Hematopoietic multipotent progenitor cell treated with erythropoietin and hydrocortisone succinate and interleukin-3 and kit ligand, for 4 days (in vitro differentiated cells): ENCODE measurements at regions not wholly inside any gene's neighbourhood (a gene's known extent, or its start where the extent isn't known, plus 50 kb on each side); places are given as distances from the start of the nearest gene placed in this dataset.

Experiments
- DNase-seq: peaks from one replicate; pipeline ENCODE4 v3.0.0-alpha.2; 2015

GRCh38 chr18:78399992-78400503 lies 579.6 kb upstream of the SALL3 start:
- DNase-seq = no peak

- DNase-seq = no peak
Measured at GRCh38 chr18:78402440-78402839, 577.2 kb upstream of the SALL3 start.

DNA sequence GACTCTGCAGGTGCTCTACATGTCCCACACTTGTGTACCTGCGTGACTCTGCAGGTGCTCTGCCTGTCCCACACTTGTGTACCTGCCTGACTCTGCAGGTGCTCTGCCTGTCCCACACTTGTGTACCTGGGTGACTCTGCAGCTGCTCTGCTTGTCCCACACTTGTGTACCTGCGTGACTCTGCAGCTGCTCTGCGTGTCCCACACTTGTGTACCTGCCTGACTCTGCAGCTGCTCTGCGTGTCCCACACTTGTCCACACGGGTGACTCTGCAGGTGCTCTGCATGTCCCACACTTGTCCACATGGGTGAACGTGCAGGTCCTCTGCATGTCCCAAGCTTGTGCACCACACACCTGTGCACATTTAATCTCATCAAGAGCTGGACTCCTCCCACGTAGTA lies 576.7 kb upstream of the SALL3 start:
- DNase-seq = no peak

GRCh38 chr18:78403371-78403770 lies 576.2 kb upstream of the SALL3 start:
- DNase-seq = no peak

- no peak for DNase-seq
Measured at GRCh38 chr18:78405763-78406162, 573.9 kb upstream of the SALL3 start.

GRCh38 chr18:78406743-78407465 lies 572.7 kb upstream of the SALL3 start:
- DNase-seq = peak; percentile 39

- DNase-seq = peak; percentile 5
Measured at GRCh38 chr18:78407466-78407844, 572.2 kb upstream of the SALL3 start.

- DNase-seq = no peak
Measured at GRCh38 chr18:78408623-78409022, 571.0 kb upstream of the SALL3 start.

DNA sequence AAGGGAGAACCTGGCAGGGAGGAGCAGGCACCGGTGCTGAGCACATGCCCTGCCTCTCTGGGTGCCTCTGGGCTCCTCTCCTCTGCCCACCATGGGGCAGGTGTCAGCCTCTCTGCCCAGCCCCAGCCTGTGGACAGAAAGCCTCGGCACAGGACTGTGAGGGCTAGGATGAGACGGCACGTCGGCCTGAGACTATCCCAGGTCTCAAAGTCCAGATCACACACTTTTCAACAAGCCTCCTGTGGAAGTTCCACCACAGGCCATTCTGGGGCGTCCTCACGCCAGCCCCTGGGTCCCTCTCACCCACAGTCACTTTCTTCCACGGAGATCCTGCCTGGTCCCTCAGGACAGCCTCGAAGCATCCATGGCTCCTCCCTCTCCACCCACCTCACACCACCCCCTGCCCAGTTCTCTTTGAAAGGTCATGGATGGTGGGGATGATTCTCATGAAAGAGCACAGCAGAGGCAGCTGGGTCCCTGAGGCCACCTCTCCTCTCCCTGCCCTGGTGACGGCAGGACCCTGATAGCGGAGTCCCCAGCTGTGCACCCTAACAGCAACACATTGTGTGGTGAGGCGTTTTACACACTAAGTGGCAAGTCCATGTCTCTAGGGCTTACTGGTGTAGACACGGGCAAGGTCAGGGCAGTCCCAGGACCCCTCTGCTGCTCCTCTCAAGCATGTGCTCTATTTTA lies 569.4 kb upstream of the SALL3 start:
- DNase-seq = no peak

GRCh38 chr18:78411539-78411938 lies 568.1 kb upstream of the SALL3 start:
- DNase-seq = no peak

DNA sequence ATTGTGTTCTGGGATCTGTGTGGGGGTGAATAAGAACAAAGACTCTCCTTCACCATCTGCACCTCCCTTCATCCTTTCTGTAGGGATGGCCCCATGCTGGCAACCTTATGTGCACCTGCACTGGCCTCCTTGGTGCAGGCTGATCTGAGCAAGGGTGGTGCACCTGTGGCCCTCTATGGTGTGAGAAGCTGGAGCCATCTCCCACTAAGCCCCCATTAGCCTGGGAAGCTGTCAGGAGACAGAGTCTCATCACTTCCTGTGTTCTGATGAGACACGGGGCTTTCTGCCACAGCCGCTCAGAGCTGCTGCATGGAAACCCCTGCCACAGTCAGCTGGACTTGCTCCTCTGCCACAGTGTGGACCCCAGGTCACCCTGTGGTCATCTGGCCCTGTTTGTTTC lies 565.3 kb upstream of the SALL3 start:
- no peak for DNase-seq

DNA sequence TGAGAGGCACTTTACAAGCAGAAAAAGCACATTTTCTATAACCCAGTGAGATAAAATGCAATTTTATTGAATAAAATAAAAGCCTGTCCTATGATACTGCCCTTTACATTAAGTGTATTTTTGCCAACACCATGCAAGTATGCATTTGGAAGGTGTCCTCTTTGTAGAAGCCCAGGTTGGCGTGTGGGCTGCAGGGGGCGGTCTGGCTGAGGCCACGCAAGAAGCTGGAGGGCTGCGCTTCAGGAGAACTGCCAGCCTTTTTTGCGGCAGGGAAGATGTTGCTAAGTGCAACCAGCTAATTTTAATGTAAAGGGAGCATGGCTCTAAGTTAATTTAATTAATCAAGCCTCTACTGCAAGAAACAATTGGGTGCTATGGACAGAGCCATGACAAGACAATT lies 562.8 kb upstream of the SALL3 start:
- no peak for DNase-seq

DNA sequence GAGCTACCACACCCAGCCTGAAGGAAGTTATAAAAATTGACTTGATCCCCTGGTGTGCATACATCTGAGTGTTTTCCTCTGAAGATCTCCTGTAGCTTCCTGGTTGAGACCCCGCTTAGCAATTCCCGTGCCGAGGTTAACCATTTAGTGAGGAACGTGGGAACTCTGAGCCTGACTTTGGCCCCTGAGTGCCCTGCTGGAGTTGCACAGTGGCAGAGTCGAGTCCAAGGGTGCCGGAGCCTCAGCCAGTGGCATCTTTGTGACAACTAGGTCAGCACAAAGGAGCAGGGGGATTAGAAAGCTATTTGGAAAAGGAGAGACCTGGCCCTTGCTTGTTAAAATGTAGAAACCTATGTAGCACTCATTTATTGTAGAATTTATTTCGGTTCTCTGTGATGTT lies 561.2 kb upstream of the SALL3 start:
- no peak for DNase-seq

DNA sequence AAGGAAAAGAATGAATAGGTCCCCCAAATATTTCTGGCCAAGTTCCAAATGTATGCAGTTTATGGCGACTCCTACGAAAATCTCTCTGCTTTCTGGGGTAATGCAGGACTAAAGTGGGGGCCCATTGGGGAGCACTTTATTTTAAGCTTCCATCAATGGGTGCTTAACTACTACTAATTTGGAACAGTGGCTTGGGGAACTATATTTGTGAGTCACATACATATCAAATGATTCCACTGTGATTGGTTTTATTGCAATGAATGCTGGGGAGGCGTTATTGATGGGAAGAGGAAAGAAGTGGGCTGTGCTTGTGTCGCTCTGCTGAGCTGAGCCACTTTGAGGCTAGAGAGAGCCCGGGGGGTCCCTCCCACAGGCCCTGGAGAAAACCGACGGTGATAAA lies 560.4 kb upstream of the SALL3 start:
- no peak for DNase-seq

GRCh38 chr18:78420116-78420515 lies 559.5 kb upstream of the SALL3 start:
- DNase-seq = no peak

DNA sequence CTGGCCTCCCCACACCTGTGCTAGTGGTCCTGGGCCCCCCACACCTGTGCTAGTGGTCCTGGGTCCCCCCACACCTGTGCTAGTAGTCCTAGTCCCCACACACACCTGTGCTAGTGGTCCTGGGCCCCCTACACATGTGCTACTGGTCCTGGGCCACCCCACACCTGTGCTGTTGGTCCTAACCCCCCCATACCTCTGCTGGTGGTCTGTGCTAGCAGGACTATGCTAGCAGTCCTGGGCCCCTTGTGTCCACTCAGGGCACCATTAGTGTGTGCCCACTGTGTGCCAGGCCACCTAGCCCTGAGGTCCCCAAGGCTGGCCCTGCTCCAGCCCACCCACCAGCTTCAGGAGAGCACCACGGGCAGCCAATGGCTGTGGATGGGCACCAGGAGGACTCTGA lies 558.2 kb upstream of the SALL3 start:
- no peak for DNase-seq

- no peak for DNase-seq
Measured at GRCh38 chr18:78422336-78422735, 557.3 kb upstream of the SALL3 start.

DNA sequence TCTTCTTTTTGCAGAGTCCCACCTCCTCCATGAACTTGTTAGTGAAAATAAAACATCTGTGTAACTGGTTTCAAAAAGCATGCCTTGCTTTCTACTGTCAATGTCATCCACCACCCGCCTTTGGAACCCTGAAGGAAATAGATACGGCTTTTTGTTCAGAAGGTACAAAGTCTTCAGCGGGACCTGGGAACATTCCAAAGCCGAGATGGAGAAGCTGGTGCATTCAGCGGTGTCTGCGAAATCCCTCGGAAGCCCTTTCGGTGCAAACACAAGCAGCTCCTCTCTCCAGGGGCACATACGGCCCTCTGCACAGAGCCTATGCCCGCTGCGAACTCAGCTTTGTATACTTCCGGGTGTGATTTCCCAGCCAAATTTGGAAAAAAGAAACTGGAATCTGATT lies 555.8 kb upstream of the SALL3 start:
- DNase-seq = no peak

GRCh38 chr18:78424403-78425018 lies 555.1 kb upstream of the SALL3 start:
- DNase-seq = no peak

- no peak for DNase-seq
Measured at GRCh38 chr18:78425019-78425412, 554.6 kb upstream of the SALL3 start.

DNA sequence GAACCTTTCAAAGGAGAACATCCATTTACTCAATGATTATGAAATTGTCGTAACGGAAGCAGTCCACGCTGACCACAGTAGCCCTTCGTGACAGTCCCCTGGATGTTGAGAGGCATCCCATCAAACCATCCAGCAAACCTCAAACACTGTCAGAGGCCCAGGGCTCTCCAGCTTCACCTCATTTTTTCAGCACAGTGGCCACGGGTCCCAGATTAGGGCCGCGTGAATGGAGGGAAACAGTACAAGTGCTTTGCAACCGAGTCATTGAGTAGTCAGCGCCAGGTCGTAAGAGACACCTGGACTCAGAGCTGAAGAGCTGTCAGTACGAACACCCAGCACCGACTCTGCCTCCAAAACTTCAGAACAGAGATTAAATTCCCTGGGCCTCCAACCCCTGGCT lies 552.5 kb upstream of the SALL3 start:
- no peak for DNase-seq

DNA sequence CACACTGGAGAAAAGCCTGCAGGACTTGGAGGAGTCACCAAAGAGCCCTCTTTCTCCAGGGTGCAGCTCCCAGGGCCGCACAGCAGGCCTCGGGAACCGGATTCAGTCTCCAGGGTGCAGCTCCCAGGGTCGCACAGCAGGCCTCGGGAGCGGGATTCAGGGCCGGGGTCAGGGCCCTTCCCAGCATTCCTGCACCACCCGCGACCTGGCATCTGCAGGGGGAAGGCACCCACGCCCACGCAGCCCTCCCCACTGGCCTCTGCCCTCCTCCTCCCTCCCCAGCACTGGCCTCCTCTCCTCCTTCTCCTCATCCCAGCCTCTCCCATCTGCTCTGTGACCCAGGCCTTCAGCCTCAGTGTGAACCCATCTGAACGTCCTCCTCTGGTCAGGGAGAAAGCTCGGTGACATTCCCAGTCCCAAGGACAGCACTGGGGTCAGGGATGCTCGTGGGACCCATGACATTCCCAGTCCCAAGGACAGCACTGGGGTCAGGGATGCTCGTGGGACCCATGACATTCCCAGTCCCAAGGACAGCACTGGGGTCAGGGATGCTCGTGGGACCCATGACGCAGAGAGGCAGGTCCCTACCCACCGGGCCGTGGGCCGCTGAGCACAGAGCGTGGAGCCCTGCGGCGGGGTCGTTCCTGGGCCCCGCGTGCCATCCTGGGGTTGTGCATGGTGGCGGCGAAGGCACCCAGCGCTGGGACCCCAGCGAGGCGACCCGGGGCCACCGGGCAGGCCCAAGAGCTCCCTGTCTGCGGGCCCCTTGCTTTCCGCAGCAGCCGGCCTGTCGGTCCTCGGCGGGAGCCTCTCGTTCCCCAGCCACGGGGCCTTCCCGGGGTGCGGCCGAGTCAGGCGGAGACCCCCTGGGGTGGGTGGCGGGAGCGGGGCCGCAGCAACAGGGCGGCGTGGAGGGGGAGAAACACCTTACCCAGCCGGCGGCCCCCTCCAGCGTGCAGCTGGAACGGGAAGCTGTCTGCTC lies 550.2 kb upstream of the SALL3 start:
- no peak for DNase-seq
